GM18867 (cell line): ENCODE measurements at regions not wholly inside any gene's neighbourhood (a gene's known extent, or its start where the extent isn't known, plus 50 kb on each side); places are given as distances from the start of the nearest gene placed in this dataset.

ENCODE experiments used
- ATAC-seq: cut with Tn5 transposase; IDR thresholded peaks from one replicate; pipeline ENCODE4 v1.9.1; 2021; ENCODE audit warnings: mild to moderate bottlenecking, moderate library complexity; ENCODE audit not compliant: unreplicated experiment

DNA sequence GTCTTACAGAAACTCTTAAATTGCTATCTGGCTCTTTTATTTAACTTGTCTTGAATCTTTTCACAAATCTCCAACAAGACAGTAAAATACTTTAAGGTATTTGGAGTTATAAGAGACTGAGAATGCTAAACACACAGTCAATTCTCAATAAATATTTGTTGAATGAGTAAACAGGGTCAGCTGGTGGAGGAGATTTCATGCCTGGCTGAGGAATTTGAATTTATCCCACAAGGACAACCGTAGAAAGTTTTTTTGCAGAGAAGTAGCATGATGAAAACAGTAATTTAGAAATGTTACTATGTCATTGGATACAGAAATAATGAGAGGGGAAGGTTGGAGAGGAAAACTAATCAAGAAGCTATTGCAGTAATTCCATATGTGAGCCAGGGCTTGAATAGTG, 1223.7 kb downstream of the PCDH17 start:
- no peak for ATAC-seq

DNA sequence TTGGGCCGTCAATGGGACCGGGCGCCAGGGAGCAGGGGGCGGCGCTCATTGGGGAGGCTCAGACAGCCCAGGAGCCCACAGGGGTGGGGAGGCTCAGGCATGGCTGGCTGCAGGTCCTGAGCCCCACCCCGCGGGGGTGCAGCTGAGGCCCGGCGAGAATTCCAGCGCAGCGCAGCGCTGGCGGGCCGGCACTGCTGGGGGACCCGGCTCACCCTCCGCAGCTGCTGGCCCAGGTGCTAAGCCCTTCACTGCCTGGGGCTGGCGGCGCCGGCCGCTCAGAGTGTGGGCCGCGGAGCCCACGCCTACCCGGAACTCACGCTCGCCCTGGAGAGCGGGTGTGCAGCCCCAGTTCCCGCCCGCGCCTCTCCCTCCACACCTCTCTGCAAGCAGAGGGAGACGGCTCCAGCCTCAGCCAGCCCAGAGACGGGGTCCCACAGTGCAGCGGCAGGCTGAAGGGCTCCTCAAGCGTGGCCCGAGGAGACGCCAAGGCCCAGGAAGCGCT, 1227.4 kb downstream of the PCDH17 start:
- ATAC-seq = no peak

DNA sequence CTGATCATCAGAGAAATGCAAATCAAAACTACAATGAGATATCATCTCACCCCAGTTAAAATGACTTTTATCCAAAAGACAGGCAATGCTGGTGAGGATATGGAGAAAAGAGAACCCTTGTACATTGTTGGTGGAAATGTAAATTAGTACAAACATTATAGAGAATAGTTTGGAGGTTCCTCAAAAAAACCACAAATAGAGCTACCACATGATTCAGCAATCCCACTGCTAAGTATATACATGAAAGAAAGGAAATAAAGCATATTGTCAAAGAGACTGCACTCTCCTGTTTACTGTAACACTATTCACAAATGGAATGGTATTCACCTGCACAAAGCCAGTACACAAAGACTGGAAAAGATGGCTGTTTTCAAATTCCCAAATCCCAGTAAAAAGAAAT, 1233.7 kb downstream of the PCDH17 start:
- ATAC-seq = no peak

DNA sequence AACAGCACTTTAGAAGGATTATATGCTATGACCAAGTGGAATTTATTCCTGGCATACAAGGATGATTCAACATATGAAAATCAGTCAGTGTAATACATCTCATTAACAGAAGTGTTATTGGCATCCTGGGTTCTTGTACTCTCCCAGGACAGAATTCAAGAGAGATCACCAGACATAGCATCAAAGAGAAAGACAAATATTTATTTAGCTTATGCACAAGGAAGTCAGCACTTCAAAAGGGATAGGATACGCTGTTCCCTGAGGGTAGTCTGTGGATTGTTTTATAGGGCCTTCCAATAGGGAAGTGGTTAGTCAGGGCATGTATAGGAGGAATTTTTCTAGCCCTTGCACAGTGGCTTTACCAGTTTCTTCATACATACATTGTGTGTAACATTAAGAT, 1238.0 kb downstream of the PCDH17 start:
- no peak for ATAC-seq

DNA sequence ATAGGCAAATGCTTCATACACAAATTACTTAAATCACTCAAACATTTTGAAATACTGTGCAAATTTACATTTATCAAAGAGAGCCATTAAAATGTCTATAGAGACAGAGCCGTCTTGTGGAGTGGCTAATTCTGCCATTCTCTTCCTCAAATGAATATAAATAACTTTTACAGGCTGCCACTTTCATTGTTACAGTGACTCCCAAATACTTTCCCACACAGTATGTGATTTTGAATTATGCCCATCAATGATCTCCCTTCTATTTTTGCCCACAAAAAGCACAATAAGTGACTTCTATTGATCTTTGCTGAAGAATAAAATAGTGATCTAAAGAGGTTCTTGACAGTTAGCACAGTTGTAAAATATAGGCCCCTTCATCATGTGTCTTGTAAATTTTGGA, 1244.9 kb downstream of the PCDH17 start:
- no peak for ATAC-seq

DNA sequence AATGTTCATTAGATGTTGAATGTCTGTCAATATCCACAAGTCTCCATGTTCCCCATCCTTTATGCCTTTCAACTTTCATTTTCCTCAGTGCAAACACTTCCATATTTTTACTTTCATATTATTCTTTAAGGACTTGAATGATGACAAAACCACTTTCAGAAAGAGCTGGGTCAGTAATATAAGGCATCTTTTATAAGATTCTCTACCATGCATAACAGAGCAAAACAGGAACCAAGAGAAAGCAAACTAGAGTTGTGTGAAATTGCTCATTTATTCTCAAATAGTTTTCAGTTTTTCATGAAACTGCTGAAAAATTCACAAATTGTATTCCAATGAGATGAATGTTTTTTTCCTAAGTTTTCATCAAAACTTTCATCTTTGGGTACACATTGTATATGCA, 1247.6 kb downstream of the PCDH17 start:
- no peak for ATAC-seq

DNA sequence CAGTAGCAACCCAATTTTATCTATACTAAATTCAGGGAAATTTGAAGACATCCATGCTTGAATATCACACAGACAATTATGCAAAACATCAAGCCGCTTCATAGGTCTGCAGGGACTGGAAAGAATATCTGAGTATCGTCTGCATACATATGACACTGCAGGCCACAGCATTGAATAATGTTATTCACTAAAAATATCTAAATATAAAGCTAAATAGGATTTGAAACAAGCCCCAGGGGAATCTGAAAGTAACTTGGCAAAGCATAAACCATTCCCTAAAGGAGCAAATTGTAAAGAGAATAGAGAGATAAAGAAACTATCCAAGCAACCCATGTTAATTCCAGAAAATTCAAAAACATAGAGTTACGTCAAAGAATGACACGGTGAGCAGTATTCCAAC, 1251.0 kb downstream of the PCDH17 start:
- ATAC-seq = no peak

DNA sequence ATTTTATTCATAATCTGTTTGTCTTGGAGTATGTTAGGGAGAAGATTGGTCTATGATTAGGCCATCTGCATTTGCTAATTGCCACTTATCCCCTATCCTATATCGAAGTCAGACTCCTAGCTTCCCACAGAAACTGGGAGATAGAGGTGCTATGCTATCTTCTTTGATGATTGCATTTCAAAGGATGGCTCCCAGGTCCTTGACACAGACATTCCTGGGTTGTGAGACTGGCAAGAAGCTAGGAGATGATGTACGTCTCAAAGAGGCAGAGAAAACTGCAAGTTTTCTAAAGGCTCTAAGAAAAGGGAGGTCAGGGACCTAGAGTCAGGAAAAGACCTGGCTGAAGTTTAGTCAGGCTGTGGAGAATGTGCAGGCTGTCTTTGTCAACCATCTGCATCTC, 1251.9 kb downstream of the PCDH17 start:
- no peak for ATAC-seq

DNA sequence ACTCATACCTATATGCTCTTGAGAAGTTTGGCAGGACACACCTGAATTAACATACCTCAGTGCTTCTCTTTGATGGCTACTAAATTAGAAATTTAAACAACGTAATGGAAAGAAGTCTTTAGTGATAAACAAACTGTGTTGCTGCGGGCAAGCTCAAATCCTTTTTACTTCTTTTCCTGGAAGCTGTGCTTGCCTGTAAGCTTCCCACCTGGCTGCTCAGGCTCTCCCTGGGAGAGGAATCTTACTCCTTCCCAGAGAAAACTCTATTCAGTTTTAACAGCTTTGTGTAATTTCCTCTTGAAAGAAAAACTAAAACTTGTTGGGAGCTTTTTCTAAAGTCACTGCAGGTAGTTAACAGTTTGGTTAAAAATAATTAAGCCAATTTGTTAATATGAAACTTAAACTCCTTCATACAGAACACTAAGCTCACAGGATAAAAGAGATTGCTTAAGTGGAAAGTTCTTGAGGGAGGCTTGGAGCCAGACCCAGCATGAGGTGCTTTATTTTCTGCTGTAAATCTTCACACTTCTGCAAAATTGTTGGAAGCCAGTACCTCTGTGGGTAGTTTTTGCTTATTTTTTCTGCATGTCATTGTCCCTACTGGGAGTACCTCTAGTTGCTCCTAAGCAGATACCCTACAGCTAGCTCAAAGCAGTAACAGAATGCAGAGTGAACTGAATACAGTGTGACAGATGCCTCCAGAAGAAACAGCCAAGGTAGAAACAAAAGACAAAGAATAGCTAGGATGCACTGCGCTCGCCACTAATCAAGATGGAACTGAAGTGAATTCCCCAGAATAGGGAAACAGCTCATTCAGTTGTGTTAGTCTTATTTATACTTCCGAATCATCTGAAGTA, 1253.0 kb downstream of the PCDH17 start:
- no peak for ATAC-seq

DNA sequence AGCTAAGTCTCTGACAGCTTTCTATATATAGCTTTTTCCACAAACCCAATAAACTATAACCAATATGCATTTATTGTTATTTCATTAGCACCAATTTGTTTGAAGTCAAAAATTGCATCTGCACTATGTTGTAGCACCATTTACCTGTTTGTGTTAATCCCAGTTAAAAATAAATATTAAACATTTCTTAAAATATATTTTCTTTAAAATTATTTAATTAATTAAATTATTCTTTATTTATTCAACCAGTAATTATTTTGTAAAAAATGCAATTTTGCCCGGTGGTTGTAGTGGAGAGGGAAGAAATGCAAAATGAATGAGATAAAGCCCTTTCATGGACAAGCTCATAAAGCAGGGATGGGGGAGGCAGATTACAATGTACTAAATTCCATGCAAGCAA, 1257.9 kb downstream of the PCDH17 start:
- ATAC-seq = no peak

DNA sequence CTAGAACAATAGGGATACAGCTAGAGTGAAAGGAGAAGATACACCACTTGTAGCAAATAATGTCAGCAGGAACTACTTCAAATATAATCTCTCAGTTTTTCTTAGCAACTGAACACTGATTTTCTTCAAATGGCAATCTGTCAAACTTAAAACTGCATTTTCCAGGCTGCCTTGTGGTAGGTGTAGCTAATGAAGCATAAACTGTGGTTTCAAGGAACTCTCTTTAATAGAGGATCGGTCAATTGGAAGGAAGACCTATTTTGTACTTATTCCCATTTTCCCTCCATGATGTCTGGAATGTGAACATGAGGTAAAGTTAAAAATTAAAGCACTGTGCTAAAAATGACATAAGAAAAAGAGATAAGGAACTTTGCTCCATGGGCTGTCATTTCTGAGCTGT, 1261.9 kb downstream of the PCDH17 start:
- no peak for ATAC-seq

DNA sequence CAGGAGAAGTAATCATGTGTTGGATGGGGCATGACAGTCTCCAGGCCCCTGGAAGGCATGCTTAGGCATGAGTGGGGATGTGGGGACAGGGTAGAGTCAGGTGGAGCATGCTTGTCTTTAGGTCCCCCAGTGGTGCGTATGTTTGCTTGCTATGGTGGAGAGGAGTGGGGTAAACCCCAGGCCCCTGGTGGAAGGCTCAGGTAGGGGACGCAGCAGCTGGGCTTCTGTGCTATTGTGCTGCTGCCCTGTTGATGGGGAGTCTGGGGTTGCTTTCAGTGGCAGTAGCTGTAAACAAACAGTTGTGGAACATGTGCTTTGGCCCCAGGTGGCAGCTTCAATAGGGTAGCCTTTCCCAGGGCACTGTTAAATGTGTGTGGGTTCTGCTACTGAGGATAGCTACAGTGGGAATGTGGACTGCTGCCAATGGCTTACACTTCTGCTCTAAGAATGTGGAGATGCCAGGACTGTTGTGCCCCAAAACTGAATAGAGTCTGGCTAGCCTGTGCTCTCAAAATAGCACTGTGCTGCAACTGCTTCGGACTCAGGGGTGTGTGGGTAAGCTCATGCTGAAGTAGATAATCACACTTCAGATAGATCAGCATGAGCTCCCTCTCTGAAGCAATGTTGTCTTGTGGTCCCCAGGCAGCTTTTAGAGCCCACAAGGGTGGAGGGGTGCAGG, 1257.3 kb downstream of the DIAPH3 start:
- ATAC-seq = no peak

DNA sequence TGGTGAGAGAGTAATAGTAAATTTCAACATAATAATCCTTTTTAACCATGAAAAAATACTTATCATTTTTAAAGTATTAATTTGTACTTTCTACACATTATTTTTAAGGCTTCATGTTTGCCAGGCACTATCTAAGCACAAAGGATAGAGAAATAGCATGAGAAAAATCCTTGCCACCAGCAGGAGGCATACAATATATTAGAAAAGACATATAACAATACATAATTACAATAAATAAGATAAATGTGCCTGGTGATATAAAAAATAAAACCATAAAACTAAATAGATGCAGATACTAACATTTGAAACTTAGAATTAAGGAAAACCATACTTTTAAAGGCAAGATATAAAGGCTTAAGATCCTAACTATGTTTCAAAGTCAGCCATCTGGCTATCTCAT, 1256.4 kb downstream of the DIAPH3 start:
- no peak for ATAC-seq

DNA sequence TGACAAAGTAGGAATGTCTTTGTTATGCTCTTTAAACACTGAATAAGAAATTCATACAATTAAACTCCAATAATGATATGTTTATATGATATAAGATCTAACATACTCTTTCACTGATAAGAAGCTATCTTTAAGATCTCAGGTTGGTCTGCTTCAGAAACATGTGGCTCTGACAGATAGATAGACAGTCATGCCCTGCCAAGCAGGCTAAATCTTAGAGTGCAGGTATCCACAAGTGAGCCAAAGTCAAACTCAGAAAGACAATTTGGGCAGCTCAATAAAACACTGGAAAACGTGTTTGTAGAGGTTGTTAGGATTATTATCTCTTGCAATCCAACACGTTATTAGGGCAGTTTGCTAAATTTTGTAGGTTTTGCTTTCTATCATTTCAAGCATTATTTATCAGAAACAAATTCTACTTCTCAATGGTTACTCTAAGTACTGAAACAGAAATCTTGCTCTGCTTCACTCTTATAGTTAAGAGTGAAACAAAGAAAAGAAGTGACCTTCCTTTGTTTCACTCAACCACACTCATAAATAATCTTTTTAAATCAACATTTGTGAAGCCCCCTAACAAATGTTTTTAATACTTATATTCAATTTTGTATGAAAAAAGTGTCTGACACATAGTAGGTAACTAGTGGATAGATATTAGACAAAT, 1255.6 kb downstream of the DIAPH3 start:
- ATAC-seq = peak; percentile 58

DNA sequence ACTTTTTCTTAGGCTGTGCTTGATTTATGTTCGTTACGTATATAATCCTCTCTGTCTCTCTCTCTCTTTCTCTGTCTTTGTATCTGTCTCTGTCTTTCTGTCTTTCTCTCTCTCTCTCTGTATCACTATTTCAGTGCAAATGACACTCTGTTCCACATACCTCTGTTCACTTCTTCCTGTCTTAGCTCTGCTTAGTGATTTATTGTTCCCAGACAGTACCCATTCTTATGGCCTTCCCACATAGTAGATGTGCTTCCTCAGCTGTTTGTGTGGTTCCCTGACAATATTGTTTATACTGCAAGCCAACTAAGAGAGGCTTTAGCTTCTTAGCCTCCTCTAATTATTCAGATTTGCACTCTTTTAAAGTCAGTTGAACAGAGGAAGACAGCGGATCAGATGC, 1244.2 kb downstream of the DIAPH3 start:
- no peak for ATAC-seq

DNA sequence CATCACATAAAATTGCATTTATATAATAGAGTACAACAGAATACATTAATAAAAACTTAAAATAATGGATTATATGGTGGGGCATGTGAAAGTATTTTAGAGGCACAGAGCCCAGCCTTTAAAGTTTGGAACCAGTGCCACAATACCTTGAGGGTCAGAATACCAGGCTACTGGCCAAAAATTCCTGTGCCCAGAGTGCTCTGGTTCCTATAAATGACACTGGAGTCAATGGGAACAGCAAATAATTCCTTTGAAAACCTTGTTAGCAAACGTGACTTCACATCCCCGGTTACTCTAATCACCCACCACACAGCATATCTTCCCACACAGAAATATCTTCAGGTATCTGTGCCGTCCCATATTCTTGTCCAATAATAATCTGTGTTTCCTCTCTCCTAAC, 1242.6 kb downstream of the DIAPH3 start:
- no peak for ATAC-seq

DNA sequence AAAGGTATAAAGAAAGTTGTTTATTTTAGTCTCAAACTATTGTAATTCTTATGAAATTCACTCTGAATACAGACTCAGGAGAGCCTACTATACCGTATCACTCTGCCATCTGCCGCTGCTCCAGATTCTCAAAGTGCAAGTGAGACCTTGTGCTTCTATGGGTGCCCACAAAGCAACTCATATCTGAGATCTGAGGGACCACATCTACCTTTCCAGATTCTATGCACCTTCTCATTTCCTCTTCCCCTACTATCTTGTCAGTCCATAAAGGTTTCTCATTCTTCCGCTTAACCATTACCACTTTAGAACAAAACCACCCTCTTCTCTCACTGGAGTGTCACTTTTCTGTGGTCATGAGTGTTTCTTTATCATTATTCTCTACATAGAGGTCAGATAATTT, 1236.9 kb downstream of the DIAPH3 start:
- no peak for ATAC-seq

DNA sequence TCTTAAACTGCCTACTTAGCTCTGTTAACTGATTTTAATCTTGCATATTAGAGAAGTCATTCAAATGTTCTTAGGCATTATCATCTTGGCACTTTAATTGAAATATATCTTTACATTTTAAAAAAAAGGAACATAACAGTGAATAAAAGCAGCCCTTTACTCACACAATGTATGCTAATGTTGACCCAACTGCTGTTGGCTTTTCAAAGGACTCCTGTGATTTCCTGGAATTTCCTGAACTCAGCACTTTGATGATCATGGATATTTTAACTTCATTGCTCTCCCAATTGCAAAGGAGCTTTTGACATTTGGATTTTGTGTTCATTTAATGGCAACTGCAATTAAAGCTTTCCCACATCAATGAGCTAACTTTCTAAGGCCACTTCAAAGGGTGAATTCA, 1230.3 kb downstream of the DIAPH3 start:
- ATAC-seq = no peak

DNA sequence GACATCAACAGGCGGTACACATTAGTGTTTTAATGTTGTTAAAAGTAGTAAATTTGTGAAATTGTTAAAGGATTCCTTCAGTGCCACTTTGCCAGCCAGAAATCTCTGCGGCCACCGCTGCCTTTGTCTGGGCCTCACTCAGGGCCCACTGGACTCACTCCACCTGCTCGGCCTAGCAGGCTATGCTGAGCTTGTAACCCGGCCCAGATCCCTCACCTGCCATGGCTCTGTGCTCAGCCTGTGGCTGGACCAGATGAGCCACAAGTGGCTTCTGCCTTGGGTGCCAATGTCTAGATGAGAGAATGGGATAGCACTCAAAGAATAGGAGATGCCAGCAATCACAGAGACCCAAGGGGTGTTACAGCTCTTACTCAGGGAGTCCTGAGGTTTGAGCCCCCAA, 1228.0 kb downstream of the DIAPH3 start:
- ATAC-seq = no peak

DNA sequence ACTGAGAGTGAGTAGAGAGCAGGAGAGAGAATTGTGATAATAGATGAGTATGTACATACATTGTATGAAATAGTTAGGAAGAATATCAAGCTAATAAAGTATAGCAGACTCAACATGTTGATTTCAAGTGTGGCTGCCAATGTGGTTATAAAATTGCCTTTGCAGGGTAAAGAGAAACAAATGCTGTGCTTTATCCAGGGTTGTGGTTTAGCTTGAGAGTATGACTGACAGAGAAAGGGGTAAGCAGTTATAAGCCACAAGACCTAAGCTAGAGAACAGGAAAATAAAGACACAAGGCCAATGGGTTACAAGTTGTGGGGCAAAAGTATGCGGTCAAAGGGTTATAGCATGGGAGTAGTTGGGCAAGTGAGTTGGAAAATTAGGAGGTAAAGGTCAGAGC, 1217.5 kb downstream of the DIAPH3 start:
- ATAC-seq = no peak

DNA sequence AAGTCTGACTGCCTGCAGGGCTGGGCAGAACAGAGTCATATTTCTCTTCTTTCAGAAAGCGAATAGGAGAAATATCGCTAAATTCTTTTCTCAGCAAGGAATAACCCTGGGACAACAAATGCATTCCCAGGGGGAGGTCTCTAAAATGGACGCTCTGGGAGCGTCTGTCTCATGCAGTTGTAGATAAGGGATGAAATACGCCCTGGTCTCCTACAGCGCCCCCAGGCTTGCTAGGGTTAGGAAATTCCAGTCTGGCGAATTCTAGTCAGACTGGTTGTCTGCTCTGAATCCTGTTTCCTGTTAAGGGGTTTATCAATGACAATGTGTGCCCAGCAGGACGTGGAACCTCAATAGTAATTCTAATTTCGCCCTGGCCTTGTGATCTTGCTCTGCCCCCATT, 1214.1 kb downstream of the DIAPH3 start:
- ATAC-seq = no peak

DNA sequence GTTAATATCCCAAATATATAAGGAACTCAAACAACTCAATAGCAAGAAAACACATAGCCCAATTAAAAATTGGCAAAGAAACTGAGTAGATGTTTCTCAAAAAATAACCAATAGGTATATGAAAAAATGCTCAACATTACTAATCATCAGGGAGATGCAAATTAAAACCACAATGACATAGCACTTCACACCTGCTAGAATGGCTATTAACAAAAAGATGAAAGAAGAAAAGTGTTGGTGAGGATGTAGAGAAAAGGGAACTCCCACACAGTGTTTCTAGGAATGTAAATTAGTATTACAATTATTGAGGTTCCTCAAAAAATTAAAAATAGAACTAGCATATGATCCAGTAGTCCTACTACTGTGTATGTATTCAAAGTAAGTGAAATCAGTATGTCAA, 1212.8 kb downstream of the DIAPH3 start:
- ATAC-seq = peak; percentile 32
